ENCODE measurements at regions not wholly inside any gene's neighbourhood (a gene's known extent, or its start where the extent isn't known, plus 50 kb on each side); places are given as distances from the start of the nearest gene placed in this dataset.

GRCh38 chr11:28684011-28684586 is 575.9 kb downstream of the METTL15 start:
- DNase-seq (ENCODE audit: low read depth in 2 of 2) = no peak

GRCh38 chr11:28679795-28680468 is 571.7 kb downstream of the METTL15 start:
- DNase-seq (ENCODE audit: low read depth in 2 of 2) = no peak

- DNase-seq (ENCODE audit: low read depth in 2 of 2) = no peak
These were observed 569.5 kb downstream of the METTL15 start for GRCh38 chr11:28677721-28678120.

GRCh38 chr11:28675183-28675582 is 567.0 kb downstream of the METTL15 start:
- no peak for DNase-seq (ENCODE audit: low read depth in 2 of 2)

GRCh38 chr11:28674433-28675103 is 566.4 kb downstream of the METTL15 start:
- no peak for DNase-seq (ENCODE audit: low read depth in 2 of 2)

DNA sequence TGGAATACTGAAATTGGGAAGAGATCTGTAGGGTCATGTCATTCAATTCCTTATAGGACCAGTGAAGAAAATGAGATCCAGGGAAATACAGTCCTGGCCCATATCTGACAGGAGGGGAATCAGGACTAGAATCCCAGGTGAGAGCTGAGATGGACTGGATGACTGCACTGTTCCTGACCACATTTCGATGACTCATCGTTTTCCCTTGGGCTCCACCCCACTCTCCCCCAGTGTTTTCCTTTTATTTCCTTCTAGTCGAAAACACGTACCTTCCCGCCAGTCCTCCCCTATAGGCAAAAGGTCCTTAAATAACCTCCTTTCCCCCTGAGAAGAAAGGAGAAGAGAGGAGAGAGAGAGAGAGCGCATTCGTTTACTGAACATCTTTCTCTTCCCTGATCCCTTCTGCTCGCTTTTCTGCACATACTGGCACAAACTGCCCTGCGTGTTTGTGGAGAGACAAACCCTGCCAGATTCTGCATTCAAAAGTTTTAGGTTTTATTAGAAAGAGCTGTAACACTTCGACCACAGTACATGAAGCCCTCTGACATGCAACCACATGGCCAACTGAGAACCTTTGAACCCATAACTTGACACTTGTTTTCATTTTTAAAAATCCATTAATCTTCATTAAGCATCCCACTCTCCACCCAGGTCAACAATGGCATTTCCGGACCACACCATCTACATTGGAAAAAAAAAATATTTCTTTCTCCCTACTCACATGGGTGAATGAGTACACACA is 565.7 kb downstream of the METTL15 start:
- no peak for DNase-seq (ENCODE audit: low read depth in 2 of 2)

- DNase-seq (ENCODE audit: low read depth in 2 of 2) = no peak
These were observed 563.1 kb downstream of the METTL15 start for GRCh38 chr11:28671274-28671673.

DNA sequence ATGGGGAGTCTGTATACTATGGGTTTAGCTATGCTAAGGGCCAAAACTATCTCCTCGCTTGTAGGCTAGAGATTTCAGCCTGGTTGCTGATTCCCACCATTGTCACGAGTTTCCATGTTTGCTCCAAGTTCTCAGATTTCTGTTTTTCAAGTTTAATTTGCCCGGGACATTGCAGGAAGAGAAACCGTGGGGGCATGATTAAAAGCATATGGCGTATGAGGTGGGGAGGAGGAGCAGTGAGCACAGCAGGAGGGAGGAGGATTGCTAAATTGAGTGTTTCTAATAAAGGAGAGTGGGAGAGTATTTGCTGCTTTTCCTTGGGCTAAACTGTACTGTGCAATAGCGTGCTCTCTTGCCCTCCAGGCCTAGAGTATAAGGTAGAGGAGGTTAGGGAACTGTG is 558.4 kb downstream of the METTL15 start:
- no peak for DNase-seq (ENCODE audit: low read depth in 2 of 2)

GRCh38 chr11:28659716-28660348 is 551.6 kb downstream of the METTL15 start:
- DNase-seq (ENCODE audit: low read depth in 2 of 2) = no peak

- no peak for DNase-seq (ENCODE audit: low read depth in 2 of 2)
These were observed 549.3 kb downstream of the METTL15 start for GRCh38 chr11:28657378-28658030.

GRCh38 chr11:28654191-28654590 is 546.0 kb downstream of the METTL15 start:
- no peak for DNase-seq (ENCODE audit: low read depth in 2 of 2)

- DNase-seq (ENCODE audit: low read depth in 2 of 2) = no peak
These were observed 541.7 kb downstream of the METTL15 start for GRCh38 chr11:28649922-28650321.

DNA sequence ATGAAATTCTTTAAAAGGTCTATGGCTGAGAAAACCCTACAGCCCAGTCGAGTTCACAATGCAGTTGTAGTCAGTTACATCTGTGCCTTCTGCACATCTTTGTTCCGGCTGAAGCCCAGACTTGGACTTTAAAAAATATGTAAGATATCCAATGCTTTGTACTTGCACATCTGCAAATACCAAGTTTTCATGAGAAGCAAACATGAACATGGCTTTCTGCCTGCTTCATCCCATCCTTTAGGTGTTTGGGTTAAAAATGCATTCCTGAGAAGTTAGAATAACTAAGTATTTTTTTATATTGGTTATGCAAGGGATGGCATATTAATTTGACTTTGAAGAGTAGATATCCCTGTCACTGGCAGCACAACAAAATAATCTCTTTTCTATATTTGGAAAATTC is 528.4 kb downstream of the METTL15 start:
- no peak for DNase-seq (ENCODE audit: low read depth in 2 of 2)

GRCh38 chr11:28636033-28636432 is 527.8 kb downstream of the METTL15 start:
- DNase-seq (ENCODE audit: low read depth in 2 of 2) = no peak

- DNase-seq (ENCODE audit: low read depth in 2 of 2) = no peak
These were observed 524.1 kb downstream of the METTL15 start for GRCh38 chr11:28632338-28632737.

DNA sequence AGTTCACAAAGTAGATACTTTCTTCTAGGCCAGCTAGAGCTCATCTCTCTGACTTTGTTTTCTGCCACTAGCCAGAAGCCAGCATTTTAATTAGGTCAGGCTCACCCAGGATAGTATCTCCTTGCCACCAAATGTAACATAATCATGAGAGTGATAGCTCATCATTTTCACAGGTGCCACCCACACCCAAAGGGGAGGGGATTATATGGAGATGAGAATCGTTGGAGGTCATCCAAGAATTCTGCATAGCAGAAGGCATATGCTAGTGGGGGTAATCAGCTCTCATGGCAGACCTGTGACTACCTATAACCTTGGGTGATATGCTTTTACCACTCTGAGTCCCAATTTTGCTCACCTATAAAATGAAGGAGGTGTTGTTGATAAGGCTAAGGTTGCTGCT is 523.0 kb downstream of the METTL15 start:
- DNase-seq (ENCODE audit: low read depth in 2 of 2) = no peak

GRCh38 chr11:28629235-28629634 is 521.0 kb downstream of the METTL15 start:
- no peak for DNase-seq (ENCODE audit: low read depth in 2 of 2)

- DNase-seq (ENCODE audit: low read depth in 2 of 2) = no peak
These were observed 520.2 kb downstream of the METTL15 start for GRCh38 chr11:28628412-28628811.

DNA sequence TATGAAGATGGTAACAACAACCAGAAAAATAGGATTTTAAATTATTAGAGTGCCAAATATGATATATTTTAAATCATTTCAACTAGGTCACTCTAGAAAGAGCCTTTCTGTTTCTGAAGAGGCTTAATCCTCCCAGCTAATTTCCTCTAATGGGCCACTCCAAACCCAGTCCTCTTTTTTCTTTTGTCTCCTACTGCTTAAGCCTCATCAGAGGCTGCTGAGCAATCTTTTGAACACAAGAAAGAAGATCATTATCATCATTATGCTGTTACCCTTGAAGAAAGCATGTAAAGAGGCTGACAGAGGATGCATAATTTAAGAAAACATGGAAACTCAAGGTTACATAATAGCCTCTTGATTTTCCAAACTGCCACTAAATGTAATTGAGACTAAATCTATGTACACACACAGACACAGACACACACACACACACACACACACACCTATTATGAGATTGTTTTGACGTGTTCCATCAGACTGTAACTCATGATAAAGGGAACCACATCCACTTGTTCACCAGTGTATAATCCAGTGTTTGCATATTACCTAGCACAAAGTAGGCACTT is 519.6 kb downstream of the METTL15 start:
- no peak for DNase-seq (ENCODE audit: low read depth in 2 of 2)

- DNase-seq (ENCODE audit: low read depth in 2 of 2) = no peak
These were observed 517.3 kb downstream of the METTL15 start for GRCh38 chr11:28625532-28625931.

GRCh38 chr11:28621753-28622152 is 513.6 kb downstream of the METTL15 start:
- no peak for DNase-seq (ENCODE audit: low read depth in 2 of 2)

All from stimulated activated CD8-positive, alpha-beta memory T cell treated with anti-CD3 and anti-CD28 coated beads, Interleukin-2, amount 100 ng/mL, for 48 hours (primary cell).